GM12875 (cell line): ENCODE measurements at regions not wholly inside any gene's neighbourhood (a gene's known extent, or its start where the extent isn't known, plus 50 kb on each side); places are given as distances from the start of the nearest gene placed in this dataset.

Experiments
- H3K4me3 ChIP-seq: one replicate; pipeline ENCODE4 v1.5.1; 2011; ENCODE audit warnings: low read depth, low read length, control low read depth
- TF ChIP-seq, protein P1 (sequence below): IDR thresholded peaks from 2 replicates; pipeline ENCODE4 v1.5.1; 2011; ENCODE audit warnings: low read depth, mild to moderate bottlenecking, control low read depth, inconsistent platforms, low read length, moderate library complexity, borderline replicate concordance; ENCODE audit not compliant: insufficient read depth

DNA sequence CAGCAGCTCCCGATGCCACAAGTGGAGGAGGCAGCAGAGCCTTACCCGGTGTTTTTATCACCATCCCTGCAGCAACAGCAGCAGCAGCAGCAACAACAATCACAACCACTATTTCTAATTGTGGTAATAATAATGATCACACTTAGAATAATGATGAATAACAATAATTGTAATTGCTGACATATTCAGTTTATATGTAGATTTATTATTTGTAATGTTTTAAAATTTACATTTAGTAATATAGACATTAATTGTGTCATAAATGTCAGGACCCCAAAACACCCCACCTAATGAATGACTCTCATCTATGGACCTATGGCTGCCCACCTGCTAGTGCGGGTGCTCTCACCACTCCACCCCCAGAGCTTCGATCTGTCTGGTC, 170.0 kb downstream of the AHSP start:
- no peak overlapping the region for H3K4me3 ChIP-seq

DNA sequence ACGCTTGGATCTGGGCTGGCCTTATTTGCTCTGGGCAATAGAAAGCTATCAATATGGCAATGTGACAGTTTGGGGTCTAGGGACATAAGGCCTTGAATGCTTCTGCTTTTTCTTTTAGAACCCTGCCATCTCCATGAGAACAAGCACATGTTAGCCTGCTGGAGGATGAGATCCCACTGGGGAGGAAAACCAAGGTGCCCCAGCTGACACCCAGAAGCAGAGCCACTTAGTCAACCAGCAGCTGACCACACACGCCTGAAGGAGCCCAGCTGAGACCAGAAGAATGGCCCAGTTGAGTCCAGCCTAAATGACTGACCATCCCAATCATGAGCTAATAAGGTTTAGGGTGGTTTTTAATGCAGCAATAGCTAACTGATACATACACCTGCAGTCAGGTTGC, 171.2 kb downstream of the AHSP start:
- no peak overlapping the region for H3K4me3 ChIP-seq
- TF ChIP-seq, protein P1, sequence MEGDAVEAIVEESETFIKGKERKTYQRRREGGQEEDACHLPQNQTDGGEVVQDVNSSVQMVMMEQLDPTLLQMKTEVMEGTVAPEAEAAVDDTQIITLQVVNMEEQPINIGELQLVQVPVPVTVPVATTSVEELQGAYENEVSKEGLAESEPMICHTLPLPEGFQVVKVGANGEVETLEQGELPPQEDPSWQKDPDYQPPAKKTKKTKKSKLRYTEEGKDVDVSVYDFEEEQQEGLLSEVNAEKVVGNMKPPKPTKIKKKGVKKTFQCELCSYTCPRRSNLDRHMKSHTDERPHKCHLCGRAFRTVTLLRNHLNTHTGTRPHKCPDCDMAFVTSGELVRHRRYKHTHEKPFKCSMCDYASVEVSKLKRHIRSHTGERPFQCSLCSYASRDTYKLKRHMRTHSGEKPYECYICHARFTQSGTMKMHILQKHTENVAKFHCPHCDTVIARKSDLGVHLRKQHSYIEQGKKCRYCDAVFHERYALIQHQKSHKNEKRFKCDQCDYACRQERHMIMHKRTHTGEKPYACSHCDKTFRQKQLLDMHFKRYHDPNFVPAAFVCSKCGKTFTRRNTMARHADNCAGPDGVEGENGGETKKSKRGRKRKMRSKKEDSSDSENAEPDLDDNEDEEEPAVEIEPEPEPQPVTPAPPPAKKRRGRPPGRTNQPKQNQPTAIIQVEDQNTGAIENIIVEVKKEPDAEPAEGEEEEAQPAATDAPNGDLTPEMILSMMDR, result no peak

More for the DNA sequence above, 170.0 kb downstream of the AHSP start:
- TF ChIP-seq, protein P1, result no peak

DNA sequence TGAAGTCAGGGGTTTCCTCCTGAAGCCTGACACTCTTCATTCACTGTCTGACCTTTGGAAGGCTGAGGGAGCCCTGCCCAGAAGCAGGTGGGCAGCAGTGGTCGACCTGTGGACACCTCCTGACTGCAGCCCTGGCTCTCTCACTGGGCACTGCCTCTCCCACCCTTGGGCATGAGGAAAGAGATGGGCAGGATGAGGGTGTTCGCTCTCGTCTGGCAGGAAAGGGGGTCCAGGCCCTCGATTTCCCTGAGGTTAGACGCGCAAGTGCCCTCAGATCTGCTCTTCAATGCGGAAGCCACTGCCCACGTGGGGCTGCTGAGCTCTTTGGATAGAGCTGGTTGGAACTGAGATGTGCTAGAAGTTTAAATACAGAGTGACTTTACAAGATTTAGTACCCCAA, 171.9 kb downstream of the AHSP start:
- TF ChIP-seq, protein P1, result no peak
- H3K4me3 ChIP-seq, result no peak overlapping the region

DNA sequence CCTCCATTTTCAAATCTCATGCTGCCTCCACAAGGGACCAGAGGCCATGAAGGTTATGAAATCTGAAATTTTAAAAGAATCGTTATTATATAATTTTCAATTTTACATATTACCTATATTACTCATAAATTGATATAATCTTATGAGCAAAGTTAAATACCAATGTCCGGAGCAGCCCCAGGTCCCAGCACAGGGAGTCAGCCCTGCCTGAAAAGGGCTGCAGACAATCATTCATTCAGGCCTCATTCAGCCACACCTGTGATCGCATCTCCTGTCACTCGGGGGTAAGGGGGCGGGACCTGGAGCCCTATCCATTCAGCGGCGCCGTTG, 172.5 kb downstream of the AHSP start:
- TF ChIP-seq, protein P1, result no peak
- H3K4me3 ChIP-seq, result peak overlapping the region; percentile 81

DNA sequence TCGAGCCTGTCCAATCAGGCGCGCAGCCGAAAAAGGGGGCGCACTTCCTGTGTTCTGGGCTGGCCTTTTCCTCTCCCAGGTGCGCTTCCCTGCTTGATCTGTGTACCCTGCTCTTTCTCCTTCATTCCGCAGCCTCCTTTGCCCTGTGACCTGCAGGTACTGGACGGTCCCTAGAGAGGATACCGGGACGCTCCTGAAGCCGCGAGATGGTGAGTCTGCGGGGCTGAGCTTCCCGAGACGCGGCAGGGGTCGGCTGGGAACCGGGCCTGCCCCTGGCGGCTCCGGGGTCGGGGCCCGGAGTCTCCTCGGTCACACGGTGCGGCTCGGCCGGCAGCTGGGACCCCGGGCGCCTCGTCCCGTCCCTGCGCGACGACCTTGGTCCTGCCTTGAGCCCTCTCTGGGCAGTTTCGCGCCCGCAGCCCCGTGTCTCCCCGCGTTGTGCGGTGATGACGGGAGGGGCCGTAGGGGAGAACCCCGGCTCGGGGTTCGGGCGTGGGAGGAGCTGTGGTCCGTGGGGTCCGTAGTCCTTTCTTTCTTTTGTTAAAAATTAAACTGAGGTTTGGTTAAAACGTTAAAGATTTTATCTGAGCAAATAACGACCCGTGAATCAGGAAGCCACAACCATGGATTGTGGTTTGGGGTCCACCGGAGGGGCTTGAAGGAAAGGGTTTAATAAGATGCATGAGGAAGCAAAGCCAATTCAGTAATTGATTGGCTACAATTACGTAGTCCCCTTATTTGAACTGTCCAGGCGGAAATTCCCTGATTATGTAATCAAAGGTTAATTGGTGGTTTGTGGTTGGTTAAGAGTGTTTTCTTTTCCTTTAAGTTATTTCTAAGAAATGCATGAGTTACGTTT, 172.8 kb upstream of the ZNF267 start:
- peak overlapping the region; percentile 81 for H3K4me3 ChIP-seq

DNA sequence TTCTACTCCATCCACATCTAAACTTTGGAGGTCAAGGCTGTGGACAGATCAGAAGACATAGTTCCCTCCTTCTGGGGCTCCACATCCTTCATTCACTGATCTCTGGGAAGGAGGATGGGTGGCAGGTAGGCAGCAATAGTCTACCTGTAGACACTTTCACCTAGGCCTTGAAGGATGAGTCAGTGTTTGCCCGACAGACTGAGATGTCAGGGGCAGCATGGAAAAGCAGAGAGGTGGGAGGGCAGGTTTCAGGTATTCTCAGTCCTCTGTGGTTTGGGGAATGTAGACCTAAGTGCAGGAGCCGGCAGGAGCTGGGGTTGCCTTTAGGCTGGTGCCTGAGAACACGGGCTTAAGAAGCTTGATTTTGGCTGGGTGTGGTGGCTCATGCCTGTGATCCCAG, 171.9 kb upstream of the ZNF267 start:
- no peak overlapping the region for H3K4me3 ChIP-seq
- TF ChIP-seq, protein P1, result no peak

More for the DNA sequence above, 172.8 kb upstream of the ZNF267 start:
- TF ChIP-seq, protein P1, result no peak

DNA sequence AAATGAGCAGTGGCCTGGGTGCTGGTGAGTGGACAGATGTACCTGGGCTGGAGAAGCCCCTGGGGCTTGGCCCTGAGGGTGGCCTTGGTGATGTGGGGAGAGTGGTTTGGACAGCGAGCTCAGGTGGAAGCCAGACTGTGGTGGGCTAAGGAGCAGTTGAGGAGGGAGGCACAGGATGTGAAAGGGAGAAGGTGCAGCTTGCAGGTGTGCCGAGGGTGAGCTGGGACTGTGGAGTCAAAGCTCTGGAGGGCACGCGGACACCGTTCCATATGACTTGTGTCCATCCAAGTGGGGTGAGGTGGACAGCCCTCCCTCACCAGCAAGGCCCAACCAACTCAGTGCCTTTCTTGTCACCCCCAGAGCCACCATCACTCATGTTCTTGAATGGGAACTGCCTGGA, 170.8 kb upstream of the ZNF267 start:
- TF ChIP-seq, protein P1, result no peak
- no peak overlapping the region for H3K4me3 ChIP-seq
